Ecto neural progenitor cell (in vitro differentiated cells): ENCODE measurements at regions not wholly inside any gene's neighbourhood (a gene's known extent, or its start where the extent isn't known, plus 50 kb on each side); places are given as distances from the start of the nearest gene placed in this dataset.
"Not testable (repeated sequence)": the region's sequence is repeated elsewhere in the genome, so short reads cannot be mapped to it uniquely, and the experiment has no call there.

Experiments used
- DNase-seq: peaks from one replicate; pipeline ENCODE4 v3.0.0-alpha.2; 2018; ENCODE audit warnings: low spot score

DNA sequence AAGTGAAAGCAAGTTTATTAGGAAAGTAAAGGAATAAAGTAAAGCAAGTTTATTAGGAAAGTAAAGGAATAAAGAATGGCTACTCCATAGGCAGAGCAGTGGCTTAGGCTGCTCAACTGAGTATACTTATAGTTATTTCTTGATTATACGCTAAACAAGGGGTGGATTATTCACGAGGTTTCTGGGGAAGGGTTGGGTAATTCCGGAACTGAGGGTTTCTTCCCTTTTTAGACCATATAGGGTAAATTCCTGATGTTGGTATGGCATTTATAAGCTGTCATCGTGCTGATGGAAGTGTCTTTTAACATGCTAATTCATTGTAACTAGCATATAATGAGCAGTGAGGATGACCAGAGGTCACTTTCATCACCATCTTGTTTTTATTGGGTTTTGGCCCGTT lies 194.3 kb downstream of the DLEU7 start:
- DNase-seq = no peak

DNA sequence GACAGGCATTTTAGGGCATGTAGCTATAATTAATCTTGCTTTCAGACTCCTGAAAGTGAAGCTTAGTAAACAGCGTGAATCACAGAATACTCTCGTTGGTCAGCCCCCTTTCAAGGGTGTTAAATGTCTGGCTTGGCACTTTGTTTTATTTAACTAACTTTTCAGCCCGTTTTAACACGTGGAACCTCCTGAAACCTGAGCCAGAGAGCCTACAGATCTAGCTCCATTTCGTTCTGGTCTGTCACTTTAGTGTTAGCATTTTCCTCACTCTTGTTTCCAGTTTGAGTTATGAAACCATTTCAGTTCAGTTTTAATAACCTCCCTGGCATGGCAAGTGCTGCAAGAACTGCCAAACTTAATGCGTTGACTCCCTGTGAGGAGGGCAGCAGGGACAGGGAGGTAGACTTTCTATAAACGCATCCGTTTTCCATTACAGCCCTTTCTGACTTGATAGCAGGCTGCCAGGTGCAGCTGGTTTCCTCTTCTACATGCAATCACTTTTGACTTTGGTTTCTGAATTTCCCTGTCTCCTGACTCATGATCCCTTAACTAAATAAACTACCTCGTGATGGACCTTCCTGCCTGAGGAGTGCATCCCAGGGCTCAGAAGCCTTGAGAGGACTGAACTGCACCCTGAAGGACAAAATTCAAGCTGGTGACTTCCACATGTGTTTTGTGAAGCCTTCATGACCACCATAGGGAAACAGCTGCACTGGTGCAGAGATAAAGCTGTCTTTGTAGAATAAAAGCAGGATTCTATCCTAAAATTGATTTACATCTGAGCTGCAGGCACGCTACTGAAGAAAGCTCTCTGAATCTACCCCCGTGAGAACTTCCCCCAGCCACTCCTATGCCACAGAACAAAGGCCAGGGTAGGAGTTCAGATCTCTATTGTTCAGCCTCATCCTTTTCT lies 192.6 kb downstream of the DLEU7 start:
- no peak for DNase-seq

DNA sequence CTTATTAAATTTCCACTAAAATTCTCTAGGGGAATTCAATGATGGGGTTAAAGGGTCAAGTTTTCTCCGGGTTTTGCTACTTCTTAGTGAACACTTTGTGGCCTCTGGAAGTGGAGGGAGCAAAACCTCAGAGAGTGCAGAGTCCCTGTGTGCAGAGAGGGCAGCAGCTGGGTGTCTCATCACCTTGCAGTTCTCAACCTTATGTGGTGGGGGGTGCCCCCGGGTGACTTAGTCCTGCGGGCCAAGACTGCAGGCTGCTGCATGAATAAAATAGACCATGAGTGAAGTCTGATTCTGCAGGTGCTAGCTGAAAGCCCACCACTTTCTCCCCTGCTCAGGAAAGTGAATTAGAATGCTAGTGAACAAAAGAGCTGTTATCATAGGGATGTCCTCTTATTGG lies 191.6 kb downstream of the DLEU7 start:
- no peak for DNase-seq

DNA sequence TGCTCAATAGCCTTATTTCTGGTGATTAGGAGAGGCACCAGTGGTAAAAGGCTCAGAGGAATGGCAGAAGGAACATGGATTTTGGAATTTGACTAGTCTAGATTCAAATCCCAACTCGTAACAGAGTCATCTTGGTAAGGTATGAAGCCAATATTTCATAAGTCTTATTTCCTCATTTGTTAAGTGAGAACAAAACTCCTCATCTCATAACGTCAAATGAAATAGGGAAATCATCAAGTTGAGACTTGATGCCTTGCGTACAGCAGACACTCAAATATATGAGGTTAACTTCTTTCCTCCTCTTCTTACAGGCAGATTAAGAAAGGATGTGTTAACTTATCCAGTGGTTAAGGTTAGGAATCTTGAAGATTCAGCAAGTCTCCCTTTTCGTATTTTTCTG lies 189.2 kb downstream of the DLEU7 start:
- no peak for DNase-seq

DNA sequence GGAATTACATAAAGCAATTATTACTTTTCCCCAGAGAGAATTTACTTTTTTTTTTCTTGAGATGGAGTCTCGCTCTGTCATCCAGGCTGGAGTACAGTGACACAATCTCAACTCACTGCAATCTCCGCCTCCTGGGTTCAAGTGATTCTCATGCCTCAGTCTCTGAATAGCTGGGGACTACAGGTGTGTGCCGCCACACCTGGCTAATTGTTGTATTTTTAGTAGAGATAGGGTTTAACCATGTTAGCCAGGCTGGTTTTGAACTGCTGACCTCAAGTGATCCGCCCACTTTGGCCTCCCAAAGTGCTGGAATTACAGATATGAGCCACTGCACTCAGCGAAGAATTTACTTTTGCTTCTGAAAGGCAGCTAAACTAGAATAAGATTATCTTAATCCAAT lies 181.6 kb downstream of the DLEU7 start:
- DNase-seq = not testable (repeated sequence)

DNA sequence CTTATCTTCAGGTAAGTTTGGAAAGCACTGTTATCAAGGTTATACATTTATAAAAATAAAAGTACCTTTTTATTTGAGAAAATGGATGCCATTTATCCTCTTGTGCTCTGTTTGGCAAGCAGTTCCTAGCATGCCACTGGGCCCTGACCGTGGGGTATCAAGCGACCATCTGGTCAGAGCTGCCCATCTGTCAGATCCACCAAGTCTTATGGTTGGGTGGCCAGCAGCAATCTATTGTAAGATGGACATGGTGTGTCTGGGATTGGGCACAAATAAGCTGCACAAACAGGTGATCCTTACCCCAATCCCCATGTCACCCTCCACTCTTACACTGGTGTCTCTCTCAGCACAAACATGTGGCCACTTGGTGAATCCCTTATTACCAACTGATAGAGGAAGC lies 178.5 kb downstream of the DLEU7 start:
- no peak for DNase-seq

DNA sequence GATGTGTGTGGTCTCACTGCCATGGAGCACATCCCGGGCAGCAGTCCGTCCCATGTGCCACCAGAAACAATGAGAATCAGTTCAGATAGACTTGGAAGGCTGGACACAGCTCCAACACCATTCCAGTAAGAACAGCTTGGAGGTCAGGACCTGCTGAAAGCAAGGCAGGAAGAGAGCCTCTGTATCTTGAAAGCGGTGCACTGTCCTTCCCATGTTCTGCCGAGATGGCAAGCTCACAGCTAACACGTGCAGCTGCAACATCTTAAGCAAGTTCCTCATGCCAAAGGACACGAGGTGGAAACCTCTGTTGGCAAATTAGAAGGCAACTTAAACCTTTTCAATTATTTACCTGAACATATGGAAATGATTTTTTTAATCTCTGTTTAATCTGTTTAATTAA lies 175.4 kb downstream of the DLEU7 start:
- DNase-seq = no peak

DNA sequence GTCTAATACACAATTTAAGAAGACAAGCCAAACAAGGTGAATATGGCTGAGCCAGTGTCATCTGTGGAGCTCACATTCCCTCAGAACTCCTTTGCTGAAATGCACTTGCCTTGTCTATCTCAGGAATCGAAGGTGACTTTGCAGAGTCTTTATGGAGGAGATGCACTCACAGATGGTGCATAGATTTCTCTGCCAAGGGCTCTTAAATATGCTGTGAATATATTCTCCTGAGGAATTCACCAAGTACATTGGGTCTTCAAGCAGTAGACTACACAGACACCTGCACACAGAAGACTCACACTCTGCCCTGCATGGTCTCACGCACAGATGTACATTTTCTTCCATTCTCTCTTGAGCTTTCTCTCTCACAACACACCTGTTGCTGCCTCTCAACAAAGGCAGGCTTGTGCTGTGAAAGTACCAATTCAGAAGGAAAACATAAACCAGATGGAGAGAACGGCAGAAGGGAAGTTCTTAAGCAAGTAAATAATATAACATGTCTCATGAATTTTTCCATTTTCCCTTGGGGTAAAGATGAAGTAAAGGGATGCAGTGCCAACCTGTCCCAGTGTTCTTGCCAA lies 174.7 kb downstream of the DLEU7 start:
- DNase-seq = no peak

DNA sequence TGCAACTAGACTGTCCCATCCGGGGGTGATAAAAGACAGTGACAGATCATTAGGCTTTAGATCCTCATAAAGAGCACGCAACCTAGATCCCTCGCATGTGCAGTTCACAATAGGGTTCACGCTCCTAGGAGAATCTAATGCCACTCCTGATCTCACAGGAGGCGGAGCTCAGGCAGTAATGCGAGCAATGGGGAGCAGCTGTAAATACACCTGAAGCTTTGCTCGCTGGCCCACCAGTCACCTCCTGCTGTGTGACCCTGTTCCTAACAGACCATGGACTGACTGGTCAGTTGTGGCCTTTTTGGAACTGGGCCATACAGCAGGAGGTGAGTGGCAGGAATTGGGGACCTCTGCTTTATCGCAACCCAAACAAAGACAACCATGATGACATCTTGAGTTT lies 173.2 kb downstream of the DLEU7 start:
- no peak for DNase-seq

DNA sequence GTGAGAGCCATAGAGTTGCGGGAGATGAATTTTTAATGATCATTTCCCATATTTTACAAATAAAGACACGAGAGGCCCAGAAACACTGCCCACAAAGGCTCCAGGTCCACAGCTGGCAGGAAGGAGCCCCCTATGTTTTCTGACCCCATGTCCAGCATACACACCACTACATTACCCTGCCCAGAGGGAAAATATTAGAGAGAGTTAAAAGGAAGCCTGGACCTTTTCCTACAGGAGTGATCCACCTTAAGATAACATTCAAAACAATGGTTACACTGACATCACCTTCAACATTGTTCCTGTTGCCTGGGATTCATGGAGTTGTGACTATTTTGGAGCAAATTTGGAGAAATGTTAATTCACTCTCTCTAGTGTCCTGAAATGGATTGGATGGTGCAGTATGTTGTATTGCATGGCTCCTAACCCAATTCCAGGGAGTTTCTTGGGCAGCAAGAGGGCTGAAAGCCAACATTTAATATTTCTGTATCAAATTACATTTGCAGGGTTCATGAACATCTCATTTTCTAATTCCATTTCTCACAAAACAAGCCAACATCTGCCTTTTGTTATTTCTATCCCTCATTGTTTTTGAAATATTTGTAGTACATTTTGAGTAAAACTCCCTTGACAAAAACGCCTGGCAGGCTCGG lies 172.5 kb downstream of the DLEU7 start:
- no peak for DNase-seq

DNA sequence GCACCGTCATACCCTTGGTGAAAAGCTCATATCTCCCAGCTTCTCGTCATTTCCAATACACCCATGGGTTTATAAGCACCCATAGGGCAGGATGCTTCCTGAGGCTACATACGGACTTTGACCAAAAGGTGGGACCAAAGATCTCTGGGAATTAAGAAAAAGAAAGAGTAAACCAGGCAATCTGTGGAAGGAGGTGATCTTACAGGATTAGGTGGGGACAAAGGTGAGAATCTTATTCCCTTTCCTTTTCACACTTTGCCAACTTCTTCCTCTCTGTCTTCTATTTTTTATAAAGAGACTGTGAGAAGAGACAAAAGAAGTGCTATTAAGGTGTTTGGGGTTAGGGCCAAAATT lies 172.0 kb downstream of the DLEU7 start:
- DNase-seq = no peak

DNA sequence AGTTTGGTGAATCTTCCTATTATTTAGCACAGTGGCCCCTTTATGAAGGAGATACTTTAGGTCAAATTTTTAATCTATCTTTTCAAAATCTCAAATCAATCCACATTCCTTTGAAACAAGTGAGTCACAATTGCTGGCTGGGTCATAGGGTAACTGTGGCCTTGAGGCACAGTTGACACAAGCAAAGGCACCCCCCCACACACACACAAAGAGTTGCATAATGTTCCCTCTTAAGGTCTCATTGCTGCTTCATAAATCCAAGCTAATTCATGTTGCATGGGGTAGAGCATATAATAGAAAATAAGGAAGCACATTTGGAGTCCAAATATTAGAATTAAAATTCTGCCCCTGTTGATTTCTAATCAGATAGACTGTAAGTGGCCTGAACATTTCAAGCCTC lies 171.5 kb downstream of the DLEU7 start:
- DNase-seq = no peak

DNA sequence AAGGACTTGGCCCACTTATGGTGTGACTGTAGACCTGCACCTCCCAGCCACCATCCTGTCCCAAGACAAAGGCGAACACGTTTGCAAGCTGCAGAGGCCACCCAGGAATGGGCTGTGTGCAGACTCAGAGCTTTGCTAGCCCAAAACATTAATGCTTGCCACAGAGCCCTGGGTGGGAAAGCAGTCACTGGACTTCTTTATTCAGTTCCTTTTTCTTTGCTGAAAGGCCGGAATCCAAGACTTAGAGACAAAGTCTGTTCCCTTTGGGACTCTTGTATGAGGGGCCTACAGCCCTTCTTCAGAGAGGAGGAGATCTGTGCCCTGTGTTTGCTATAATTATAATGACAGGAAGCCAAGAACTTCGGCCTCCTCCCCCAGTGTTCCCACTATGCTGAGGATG lies 167.8 kb downstream of the DLEU7 start:
- DNase-seq = no peak

DNA sequence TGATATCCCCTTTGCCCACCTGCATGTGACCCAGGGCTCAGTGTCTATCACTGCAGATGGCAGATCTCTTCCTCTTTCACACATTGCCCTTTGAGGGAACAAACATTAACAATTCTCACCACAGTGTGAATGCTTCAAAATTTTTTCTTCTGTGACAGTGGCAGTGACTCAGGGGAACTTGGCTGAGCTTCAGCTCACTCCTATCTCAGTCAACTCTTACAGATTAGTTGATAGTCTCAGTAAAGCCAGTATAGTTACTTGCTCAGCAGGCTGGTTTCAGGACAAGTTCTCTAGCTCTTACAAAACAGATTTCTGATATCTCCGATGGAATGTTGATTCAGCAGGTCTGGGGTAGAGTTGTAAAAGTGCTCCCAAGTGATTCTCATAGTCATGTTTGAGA lies 166.9 kb downstream of the DLEU7 start:
- DNase-seq = no peak

DNA sequence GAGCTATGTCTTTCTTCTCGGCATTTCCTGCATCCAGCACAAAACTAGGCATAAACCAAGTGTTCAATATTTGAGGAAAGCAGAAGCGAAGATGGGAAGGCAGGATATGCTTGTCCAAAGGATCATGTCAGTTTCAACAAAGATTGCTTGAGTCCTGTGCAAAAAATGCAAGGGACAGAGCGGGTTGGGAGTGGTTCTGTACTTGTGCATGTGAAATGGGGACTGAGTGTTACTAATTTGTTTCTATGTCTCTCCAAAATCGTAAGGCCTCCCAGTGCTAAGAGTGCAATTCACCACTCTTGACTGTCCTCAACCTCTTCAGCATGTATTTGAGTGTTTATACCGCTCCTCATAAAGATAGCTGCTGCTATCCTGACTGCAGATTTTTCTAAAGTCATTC lies 166.2 kb downstream of the DLEU7 start:
- DNase-seq = no peak

DNA sequence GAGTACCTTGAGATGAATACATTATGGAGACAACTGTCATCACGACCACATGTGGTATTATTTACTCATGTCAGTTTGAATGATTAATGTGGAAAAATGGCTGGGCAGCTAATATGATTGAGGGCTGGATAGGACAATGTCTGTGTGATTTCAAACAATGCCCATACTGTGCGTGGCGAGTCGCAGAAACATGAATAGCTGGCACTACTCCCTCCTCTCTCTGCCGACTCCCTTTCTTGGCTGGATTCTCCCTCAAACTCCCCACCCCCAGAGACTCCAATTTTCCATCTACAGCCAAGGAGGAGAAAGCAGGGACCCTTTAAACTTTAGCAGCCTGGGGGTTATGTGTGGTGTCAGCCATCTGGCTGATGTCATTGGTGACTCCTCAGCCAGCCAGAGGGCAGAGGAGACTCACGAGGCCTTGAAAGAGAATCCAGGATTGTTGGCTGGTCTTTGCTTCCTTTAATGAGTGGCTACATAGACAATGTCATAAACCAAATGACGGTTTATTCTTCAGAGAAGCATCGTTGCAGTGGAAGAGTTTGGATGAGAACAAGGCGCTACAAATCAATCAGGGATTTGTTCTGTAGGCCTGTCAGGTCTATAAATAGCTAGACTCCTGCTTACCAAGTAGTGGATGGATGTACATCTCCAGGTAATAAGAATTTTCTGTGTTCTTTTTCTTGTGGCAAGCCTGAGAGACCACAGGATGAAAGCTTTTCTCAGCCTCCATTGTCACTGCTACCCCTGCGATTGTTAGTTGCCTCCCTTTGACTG lies 165.6 kb downstream of the DLEU7 start:
- no peak for DNase-seq

DNA sequence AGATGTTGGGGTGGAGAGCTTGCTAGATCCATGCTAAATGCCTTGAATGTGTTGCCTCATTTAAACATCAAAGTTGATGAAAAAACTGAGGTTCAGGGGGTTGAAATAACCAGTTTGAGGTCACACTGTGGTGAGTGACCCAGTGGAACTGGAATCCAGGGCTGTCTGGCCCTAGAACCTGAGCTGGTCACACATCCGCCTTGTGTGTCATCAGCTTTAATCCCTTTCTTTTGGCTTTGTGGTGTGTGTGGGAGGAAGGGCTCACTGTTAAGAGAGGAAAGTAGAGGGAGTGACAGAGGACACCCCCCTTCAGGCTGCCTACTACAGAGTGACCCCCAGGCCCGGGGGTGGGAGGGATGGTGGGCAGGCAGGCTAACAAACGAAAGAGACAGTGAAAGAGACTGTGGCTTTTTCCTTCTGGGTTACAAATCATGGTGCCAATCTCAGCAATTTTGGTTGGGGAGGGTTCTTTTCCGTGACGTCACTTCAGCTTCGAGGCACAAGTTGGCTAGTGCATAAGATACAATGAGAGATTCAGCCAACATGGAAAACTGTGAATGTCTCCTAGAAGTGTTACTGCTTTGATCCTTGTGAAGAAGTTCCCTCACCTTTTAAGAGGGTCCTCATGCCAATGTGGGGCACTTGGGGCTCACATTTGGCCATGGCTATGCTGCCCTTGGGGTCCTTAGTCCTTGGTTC lies 164.9 kb downstream of the DLEU7 start:
- no peak for DNase-seq

DNA sequence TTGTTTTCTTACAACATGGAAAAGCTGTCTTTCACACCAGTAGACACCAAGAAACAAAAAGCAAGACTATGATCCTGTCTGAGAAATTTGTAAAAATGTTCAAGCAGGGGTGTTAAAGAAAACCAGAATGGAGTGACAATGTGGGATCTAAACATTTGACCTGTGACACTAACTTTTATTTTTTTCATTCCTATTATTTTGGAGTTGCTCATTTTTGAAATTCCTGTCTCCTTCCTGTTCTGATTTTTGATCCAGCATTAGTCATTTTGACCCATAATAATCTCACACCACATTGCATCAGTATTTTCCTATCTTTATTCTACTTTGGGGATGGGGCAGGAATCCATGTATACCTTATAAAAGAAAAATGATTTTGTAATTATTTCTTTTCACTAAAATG lies 164.2 kb downstream of the DLEU7 start:
- DNase-seq = no peak

DNA sequence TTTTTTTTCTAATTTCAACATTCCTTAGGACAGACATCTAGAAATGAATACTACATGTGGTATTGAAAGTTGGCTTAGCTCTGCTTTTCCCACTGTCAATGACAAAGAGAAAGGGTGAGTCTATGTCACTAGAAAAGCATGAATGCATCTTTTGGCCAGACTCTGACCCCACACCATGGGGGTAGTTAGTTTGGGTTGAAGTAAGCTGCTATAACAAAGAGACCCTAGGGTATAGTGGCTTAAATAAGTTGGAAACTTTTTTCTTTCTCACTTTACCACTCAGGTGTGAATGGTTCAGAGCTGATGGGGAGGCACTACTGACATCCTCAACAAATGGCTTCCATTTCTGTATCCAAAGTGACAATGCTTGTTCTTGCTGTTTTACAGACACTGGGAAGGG lies 161.5 kb downstream of the DLEU7 start:
- no peak for DNase-seq

DNA sequence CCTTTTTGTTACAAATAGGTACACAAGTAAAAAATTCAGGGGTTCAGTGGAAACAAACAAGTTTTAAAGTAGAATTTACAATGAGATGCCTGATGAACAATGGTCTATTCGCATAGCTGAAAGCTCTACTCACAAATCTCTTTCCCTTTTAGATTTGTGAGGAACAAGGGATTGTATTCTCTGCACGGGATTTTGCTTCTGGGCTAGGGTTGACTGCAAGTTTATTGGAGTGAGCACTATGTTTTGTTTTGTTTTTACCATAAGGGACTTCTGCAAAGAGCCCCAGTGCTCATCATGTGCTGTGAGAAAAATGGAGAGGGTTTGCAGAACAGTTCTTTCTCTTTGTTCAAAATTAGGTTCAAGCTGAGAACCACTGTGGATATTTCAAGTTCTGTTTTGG lies 160.5 kb downstream of the DLEU7 start:
- DNase-seq = no peak

DNA sequence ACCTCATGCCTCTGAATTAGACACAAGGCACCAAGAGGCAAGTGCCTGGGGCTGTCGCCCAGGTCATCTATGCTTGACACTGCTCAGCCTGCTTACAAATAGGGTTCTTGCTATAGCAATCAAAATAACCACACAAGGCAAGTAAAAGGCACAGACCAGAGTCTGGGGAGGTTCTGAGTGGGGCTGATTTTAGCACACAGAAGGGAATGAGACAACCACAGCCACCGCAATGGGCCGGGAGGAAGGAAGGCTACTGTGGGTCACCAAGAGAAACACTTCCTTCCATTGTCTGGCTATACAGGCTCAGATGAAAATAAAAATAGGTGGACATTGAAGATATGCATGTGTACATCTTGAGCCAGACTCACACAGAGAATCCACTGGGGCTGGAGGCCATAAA lies 159.1 kb downstream of the DLEU7 start:
- DNase-seq = no peak

DNA sequence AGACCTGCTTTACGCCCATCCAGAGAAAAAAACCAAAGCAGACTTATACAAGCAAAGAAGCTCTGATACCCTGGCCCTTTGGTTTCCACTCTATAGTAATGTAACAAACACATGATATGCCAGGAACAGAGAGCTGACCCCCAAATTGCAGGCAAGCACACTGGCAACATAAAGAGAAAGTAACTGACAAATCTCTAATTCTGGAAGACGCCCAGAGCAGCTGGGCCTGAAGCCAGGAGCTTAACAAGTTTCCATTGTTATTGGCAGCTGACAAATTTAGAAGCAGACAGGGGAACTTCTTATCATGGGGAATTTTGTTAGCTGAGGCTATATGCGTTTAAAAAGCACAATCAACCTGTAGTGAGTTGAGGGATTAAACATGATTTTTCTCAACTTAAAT lies 158.0 kb downstream of the DLEU7 start:
- DNase-seq = no peak
